Body of pancreas (tissue), 4 donors: ENCODE measurements at regions not wholly inside any gene's neighbourhood (a gene's known extent, or its start where the extent isn't known, plus 50 kb on each side); places are given as distances from the start of the nearest gene placed in this dataset.

ENCODE experiments used
- CTCF ChIP-seq, 7 experiments: fragments of 450-650 bp in 4 of 7; fragments of 200-600 bp in 3 of 7; sonication (generic) in 3 of 7; IDR thresholded peaks; one replicate each; pipeline ENCODE4 v1.5.1; 2016 to 2019; ENCODE audit warnings: antibody characterized with exemption in 7 of 7
- POLR2A ChIP-seq, 3 donors: fragments of 450-650 bp; IDR thresholded peaks; one replicate each; pipeline ENCODE4 v1.6.1; 2016; ENCODE audit warnings: antibody characterized with exemption in 3 of 3, mild to moderate bottlenecking in 2 of 3

GRCh38 chr9:100785946-100786345 is 208.1 kb downstream of the CAVIN4 start:
- no peak for TF ChIP-seq CTCF (IDR thresholded peaks at IDR 0.05)
- TF ChIP-seq POLR2A (IDR thresholded peaks at IDR 0.05): no peak
